ENCODE measurements at regions not wholly inside any gene's neighbourhood (a gene's known extent, or its start where the extent isn't known, plus 50 kb on each side); places are given as distances from the start of the nearest gene placed in this dataset.
"Not testable (repeated sequence)": the region's sequence is repeated elsewhere in the genome, so short reads cannot be mapped to it uniquely, and the experiment has no call there.

DNA sequence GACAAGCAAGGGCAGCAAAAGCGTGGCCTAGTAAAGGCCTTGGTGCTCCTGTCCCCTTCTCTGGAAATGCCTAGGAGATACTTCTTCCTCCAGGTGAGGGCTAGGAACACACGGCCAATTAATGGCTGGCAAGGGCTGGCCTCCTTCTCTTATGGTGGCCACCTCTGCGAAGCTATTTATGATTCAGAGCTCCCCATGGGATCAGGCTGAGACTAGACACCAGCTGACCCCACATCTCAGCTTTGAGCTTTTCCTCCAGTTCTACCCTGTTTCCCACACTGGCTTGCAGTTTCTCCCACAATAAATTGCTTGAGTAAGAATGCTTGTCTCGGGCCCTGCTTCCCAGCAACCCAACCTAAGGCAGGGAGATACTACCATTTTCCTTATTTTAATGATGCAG, 53.7 kb downstream of the CAMK2N1 start:
- no peak for DNase-seq

DNA sequence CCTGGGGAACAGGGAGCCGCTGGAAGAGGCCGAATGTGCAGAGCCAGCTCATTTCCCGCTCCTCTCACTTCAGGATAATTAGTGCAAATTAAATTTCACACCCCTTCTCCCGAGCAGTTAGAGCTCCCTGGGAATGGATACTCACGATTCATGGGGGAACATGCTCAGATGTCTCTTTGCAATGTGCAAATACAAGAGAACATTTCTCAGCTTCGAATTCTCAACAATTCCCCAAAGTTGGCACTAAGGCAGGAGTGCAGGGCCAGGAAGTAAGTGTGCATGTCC, 54.9 kb downstream of the CAMK2N1 start:
- no peak for DNase-seq

DNA sequence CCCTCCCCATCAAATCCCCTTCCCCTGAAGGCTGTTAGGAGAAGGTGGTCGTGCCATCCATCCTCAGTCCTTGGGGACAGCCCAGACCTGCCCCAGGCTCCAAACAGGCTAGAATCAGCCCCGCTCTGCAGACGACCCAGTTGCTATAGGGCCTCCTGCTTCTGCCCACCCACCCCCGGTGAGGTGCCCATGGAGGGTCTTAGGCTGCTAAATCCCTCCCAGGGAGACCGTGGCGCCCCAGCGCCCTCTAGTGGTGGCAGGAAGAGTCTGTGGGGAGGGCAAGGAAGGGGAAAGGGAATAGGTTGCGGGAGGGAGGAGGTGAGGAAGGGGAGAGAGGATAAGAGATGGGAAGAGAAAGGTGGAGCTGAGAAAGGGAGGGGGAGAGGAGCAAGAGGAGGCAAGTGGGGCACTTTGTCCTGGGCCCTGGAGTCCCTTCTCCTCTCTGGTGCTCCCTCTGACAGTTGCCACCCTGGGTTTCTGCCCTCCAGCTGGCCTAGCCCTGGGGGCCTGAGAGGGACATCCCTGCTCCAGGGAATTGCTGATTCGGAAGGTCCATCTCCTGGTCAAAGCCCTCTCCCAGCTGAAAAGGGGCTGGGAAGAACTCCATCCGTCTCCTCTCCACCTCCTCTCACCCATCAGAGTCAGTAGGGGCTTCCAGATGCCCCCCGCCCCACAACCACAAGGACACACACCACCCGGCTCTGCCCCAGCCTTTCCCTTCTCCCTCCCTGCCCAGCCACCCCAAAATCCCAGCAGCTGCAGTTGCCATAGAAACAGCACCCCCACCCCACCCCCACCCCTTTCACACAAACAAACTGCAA, 55.4 kb downstream of the CAMK2N1 start:
- peak; percentile 47 for DNase-seq

DNA sequence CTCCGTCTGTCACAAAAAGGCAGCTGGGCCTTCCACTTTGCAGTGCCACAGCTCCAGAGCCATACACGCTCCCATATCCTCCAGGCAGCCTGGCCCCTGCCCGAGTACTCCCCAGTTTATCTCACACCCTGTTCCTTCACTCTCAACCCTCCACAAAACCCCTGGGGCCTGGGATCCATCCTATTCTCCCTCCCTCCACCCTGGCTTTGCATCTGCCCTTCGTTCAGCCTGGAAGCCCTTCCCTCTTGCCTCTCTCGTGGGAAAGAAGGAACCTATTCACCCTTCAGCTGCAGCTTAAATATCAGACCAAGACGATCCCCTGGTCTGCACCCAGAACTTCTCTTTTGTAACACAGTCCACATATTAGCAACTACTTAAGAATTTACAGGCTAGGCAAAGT, 56.7 kb downstream of the CAMK2N1 start:
- no peak for DNase-seq

DNA sequence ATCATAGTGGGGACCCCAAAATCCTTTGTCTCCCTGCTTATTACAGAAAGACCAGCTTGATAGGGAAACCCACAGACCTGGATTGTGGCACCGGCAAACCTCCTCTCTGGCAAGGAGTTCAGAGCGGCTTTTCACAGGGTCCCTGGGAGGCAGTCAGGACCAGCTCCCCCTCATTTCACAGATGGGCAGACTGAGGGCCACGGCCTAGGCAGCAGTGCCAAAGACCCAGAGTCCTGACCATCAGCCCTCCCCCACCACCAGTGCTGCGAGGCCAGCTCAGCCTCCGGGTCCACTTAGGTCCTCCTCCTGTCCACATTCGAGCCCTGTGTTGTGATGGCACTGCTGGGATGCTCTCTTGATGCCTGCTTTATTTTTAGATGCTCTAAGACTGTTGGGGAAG, 57.2 kb downstream of the CAMK2N1 start:
- no peak for DNase-seq

DNA sequence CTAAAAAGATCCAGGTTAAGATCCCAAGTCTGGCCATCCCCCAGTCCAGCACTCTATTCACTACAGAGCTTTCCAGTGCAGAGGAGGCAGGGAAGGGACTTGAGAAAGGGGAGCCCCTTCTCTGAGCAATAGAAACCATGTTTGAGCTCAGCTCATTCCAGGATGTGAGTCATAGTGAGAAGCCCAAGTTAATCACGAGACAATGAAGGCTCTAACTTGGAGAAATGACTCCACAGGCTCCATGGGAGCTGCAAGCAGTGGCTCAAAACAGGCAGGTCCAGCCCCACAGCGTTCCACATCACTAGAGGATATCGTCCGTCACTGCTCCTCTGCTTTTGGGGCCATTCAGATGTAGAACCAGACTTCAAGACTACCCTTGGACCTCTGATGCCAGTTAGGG, 59.1 kb downstream of the CAMK2N1 start:
- DNase-seq = no peak

DNA sequence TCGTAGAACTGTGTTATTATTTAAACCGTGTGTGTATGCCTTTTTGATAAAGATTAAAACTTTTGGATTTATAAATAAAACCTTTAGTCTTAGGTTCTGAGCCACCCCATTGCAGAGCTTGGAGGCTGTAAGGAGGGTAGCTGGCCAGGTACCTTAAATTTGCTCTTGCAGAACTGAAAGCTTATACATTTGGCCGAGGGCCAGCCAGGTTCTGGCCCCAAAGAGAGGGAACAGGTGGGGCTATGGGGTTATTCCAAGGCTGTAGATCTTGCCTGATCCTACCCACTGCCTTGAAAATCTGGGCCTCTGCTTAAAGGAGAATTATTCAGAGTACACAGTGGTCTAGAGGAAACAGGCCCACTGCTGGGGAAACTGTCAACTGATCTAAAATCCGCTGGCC, 59.6 kb downstream of the CAMK2N1 start:
- DNase-seq = peak; percentile 64

DNA sequence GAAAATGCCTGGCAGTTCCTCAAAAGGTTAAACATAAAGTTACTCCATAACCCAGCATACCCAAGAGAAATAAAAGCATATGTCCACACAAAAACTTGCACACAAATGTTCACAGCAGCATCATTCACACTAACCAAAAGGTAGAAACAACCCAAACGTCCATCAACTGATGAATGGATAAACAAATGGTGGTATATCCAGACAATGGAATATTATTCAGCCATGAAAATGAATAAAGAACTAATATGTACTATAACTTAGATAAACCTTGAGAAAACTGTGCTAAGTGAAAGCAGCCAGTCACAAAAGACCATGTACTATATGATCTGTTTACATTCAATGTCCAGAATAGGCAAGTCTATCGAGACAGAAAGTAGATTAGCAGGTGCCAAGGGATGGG, 60.4 kb downstream of the CAMK2N1 start:
- no peak for DNase-seq

DNA sequence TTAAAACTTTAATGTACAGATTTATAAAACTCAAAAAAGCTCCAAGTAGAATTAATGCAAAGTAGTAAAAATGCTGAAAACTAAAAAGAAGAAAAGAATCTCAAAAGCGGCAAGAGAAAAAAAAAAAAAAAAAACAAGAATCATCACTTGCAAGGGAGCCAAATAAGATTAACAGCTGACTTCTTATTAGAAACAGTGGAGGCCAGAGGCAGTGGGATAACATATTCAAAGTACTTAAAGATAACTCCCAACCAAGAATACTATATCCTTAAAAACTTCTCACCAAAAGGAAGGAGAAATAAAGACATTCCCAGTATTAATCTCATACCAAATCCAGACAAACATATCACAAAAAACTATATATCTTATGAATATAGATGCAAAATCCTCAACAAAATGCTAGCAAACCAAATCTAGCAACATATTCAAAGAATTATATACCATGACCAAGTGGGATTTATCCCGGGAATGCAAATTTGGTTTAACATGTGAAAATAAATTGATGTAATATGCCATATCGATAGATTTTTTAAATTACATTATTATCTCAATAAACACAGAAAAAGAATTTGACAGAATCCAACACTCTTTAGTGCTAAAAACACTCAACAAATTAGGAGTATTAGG, 62.7 kb downstream of the CAMK2N1 start:
- DNase-seq = no peak

DNA sequence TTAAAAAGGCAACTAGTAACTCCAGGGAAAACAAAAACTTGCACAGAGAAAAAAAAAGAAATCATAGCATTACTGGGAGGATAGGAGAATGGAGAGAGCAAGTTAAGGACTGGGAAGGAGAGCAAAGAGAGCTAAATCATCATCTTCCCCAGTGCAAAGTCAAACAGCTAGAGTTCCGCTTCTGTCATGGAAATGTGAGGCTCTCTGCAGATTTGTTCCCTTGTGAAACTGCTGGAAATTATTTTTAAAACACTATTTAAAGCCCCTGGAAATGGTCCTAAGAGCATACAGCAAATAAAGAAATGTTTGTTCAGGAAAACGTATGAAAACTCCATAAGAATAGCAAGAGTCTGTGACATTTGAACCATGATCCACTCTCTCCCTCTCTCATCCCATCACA, 64.6 kb downstream of the CAMK2N1 start:
- no peak for DNase-seq

DNA sequence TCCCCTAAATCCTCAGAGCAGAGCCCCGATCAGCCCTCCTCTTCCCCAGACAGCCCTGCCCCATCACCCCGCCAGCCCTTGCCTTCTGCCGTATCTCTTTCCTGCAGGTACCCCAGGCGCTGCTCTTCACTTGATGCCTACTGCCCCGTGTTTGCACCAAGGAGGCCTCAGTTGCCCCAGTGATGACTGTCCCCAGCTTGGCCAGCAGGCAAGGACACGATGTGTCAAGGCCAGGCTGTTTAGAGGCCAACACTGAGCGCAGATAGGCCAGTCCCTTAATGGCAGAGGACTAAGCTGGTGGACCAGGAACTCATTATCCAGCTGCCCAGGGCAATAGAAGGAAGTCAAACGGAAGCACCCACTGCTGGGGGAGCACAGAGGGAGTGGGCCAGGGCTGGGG, 68.4 kb downstream of the CAMK2N1 start:
- no peak for DNase-seq

DNA sequence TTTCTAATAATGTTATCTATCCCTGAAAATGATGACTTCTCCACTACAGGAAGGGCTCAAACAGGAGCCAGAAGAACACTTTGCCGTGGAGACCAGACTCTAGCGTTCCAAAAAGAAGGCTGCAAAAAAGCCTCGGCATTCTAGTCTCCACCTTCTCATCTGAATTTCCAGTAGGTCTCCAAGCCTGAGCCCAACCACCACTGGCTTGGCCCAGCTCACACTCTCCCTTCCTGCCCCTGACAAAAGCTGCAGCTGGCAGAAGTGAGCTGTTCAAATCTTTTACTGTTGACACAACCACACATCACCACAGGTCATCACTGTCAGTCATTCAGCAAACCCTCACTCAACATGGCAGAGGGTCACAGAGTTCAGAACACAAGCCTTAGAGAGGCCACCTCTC, 69.3 kb downstream of the CAMK2N1 start:
- no peak for DNase-seq

DNA sequence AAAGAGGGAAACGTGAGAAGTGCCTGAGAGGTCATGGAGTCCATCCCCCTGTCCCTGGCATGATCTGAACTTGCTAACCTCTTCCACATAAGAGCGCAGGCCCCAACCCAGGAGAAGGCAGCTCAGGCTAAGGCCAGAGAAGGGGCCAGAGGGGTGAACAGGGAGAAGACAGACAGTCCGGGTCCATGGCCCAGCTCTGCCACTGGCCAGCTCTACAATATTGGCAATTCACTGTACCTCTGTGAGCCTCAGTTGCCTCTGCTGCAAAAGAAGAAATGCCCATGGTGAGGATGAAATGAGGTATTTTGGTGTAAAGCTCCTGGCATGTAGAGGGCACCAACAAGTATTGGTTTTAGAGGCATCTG, 72.3 kb downstream of the CAMK2N1 start:
- DNase-seq = no peak

DNA sequence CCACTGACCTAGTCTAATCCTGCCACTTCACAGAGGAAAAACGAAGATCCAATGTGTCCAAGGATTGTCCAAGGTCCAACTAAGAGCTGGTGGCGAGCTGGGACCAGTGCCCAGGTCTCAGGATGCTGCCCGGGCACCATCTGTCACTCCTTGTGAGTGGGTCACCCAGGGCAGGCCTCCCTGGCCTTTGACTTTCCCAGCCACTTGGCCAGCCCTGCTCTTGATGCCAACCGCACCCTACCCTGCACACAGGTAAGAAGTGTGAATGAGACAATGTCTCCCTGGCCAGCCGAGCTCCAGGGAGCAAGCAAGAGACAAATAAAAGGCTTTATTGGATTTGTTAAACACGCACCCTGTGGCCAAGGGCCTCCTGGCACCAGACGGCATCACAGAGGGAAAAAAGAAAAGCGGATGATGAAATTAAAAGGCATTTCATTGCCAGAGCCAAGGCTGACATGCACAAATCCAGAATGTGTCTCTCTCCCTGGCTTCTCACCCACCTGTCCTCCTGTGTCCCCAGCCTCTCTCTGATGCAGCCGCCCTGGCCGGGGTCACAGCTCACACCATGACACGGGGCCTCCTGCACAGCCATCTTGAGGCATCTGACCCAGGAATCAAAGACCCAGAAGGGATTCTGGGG, 72.8 kb downstream of the CAMK2N1 start:
- DNase-seq = no peak

DNA sequence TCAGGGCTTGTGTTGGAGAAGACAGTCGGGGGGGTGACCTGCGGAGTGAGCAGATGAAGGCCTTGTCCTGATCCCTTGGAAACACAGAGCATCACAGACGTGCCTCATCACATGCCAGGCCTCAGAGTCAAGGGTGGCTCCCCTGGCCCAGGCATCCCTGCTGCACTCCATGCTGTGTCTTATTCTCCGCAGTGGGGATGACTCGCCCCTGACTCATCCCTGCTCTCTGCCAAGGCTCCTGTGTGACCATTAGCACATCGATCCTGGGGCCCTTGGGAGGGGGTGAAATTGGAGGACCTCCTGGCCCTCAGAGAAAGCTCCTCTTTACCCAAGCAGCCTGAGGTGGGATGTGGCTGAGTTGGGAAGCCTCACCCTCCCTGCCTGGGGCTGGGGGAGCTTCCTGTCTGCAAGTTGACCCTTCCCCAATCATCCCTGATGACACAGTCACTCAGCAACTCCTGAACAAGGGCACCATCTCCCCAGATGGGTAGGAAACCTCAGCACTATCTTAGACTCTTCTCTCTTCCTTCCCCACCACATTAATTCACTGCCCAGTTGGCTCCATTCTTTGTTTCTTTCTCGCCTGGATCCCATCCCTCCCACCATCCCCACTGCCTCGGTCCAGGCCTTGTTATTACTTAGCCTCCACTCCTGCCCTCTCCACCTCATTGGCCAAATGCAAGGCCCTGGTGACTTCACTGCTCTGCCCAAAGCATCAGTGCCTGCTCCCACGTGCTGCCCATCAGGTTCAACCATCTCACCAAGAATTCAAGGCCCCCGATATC, 74.6 kb downstream of the CAMK2N1 start:
- DNase-seq = no peak

DNA sequence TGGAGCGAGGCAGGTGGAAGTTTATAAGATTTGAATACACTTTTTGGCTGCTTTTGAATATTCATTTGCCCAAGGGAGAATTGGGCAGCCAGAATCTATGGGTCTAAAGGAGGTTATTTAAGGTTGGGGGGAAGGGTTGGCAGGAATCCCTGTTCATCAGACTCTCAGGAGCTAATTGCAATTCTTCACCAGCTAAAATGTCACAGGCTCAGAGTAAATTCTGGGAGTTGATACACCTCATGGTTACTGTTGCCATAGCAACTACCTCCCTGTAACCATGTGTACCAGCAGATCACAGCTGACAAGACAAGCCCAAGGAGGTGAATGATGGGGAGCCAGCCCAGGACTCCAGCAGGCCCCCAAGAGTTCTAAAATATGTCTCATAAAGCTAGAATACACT, 75.5 kb downstream of the CAMK2N1 start:
- DNase-seq = no peak

DNA sequence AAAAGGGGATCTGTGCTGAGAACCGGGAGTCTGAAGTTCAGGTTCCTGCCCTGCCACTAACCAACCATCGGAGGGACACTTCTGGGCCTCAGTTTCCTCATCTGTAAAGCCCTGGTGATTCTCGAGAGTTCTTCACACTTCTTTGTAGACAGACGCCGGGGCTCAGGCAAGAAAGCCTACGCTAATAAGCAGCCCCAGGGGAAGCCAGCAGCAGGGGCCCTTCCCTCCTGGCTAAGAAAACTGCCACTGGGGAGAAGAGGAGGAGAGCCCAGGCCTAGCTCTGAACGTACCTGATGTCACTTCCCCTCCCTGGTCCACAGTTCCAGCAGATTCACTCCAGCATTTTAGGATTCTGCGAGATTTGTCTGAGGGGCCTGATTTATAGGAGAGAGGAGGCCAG, 76.0 kb downstream of the CAMK2N1 start:
- DNase-seq = no peak

DNA sequence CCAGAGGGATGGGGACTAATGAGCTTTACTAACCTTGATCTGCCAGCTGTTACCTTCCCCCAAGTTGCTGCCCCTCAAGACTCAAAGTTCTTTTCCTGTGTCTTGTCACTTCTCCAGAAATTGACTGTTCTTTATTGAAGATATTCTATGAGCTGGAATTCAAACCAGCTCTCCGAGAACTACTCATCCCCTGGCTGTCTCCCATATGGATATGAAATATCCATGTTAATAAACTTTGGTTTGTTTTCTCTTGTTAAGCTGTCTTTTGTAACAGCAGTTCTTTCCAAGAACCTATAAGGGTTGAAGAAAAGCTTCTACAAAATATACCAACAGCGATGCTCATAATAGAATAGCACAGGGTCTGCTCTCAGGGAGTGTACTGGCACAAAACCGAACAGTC, 77.0 kb downstream of the CAMK2N1 start:
- no peak for DNase-seq

DNA sequence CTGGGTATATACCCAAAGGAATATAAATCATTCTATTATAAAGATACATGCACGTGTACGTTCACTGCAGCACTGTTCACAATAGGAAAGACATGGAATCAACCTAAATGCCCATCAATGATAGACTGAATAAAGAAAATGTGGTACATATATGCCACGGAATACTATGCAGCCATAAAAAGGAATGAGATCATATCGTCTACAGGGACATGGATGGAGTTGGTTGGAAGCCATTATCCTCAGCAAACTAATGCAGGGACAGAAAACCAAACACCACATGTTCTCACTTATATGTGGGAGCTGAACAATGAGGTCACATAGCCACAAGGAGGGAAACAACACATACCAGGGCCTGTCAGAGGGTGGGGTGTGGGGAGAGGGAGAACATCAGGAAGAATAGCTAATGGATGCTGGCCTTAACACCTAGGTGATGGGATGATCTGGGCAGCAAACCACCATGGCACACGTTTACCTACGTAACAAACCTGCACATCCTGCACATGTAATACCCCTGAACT, 77.8 kb downstream of the CAMK2N1 start:
- DNase-seq = not testable (repeated sequence)

DNA sequence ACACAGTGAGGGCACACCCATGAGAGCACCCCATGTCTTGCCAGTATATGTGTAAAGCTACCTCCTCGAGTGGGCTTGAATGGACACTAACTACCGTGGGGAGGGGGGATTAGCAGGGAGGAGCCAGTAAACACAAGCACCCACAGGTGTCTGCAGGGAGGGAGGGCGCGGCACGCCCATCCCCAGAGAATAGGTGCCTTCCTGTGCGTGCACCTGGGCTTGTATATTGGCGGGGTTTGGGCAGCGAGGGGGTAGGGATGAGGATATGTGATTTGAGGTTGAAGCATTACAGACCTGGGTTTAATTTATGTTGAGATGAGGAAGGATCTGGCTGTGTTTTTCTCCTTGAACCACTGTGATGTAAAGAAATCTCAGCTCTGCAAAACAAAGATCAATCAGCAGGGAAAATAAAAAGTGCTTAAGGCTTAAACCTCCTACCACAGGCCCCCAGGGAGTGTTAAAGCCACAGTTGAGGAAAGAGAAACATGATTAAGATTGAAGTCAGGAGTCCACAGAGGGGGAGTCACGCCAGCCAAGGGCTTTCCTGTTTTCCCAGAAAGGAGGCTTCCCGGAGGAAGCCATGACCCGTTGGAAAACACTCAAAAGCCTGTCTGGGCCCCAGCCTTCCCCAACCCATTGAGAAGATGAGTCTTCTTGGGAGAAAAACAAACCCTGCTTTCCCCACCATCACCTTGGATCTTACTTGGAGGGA, 80.0 kb downstream of the CAMK2N1 start:
- DNase-seq = no peak

DNA sequence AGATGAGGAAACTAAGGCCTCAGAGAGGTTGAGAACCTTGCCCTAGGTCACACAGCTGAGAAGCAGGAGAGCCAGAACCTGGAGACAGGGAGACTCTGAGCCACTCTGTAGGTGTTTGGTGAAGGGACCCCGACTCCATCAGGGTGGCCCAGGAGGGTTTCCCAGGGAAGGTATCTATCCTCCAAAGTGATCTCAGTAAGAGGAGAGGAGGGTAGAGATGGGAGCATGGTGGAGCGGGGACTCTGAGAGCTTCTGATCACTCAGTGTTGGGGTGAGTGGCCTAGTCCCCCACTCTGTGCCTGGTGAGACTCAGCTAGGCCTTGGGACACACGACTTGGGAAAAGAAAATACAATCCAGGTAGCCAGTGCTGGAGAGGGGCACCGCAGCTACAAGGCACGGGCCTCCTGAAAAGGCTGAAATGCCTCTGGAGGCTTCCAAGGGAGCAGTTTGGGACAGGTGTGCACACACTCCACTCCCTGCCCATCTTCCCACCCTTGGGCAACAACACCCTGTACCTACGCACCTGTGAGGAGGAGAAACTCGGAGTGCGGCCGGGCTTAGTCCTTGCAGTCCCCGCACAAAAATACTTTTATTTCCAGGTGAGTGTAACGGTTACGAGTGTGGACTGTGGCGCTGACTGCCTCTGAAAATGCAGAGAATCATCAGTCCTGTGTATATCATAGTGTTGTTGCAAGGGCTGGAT, 80.8 kb downstream of the CAMK2N1 start:
- DNase-seq = no peak

Data from RPMI8226 (cell line).